ENCODE measurements at regions not wholly inside any gene's neighbourhood (a gene's known extent, or its start where the extent isn't known, plus 50 kb on each side); places are given as distances from the start of the nearest gene placed in this dataset.

- TF ChIP-seq EP300 (IDR thresholded peaks at IDR 0.05) = no peak
- TF ChIP-seq CTCF (IDR thresholded peaks at IDR 0.05) = no peak
- TF ChIP-seq POLR2A (IDR thresholded peaks at IDR 0.05) = no peak
Observed at GRCh38 chr15:92291900-92292299, 101.8 kb upstream of the ST8SIA2 start.

GRCh38 chr15:92294759-92295158 is 98.9 kb upstream of the ST8SIA2 start:
- Histone ChIP-seq H3K27me3 (peaks cover 0 to 10% of the 10 kb centered on the region in 2 donors), H3K27ac (no peak overlapping the region), H3K4me1 (no peaks in the 10 kb centered on the region), H3K36me3 (no peaks in the 10 kb centered on the region), H3K9me3 (no peaks in the 10 kb centered on the region), H3K4me3 (no peak overlapping the region)
- no peak for DNase-seq (ENCODE audit: low spot score in 2 of 2)
- 62% methylated on average over 5 of the region's 5 CpGs for WGBS, 2 donors
- TF ChIP-seq POLR2A (IDR thresholded peaks at IDR 0.05) (no peak), EP300 (IDR thresholded peaks at IDR 0.05) (no peak), CTCF (IDR thresholded peaks at IDR 0.05) (no peak)

More at GRCh38 chr15:92291900-92292299, 101.8 kb upstream of the ST8SIA2 start:
- no peaks in the 10 kb centered on the region for H3K9me3 ChIP-seq
- H3K4me3 ChIP-seq = no peak overlapping the region
- peaks cover 0 to 10% of the 10 kb centered on the region in 2 donors for H3K27me3 ChIP-seq
- no peaks in the 10 kb centered on the region for H3K36me3 ChIP-seq
- WGBS, 2 donors = 52 to 62% methylated on average over 4 of the region's 4 CpGs
- no peak for DNase-seq (ENCODE audit: low spot score in 2 of 2)
- H3K27ac ChIP-seq = no peak overlapping the region
- no peaks in the 10 kb centered on the region for H3K4me1 ChIP-seq

GRCh38 chr15:92304223-92304975 is 89.3 kb upstream of the ST8SIA2 start:
- no peak overlapping the region for H3K27ac ChIP-seq
- no peak for TF ChIP-seq CTCF (IDR thresholded peaks at IDR 0.05)
- TF ChIP-seq EP300 (IDR thresholded peaks at IDR 0.05) = no peak
- no peak for TF ChIP-seq POLR2A (IDR thresholded peaks at IDR 0.05)
- no peaks in the 10 kb centered on the region for H3K9me3 ChIP-seq
- no peaks in the 10 kb centered on the region for H3K36me3 ChIP-seq
- 44 to 57% methylated on average over 12 of the region's 12 CpGs for WGBS, 2 donors
- no peaks in the 10 kb centered on the region for H3K4me1 ChIP-seq
- peaks cover 0 to 11% of the 10 kb centered on the region in 2 donors for H3K27me3 ChIP-seq
- no peak overlapping the region for H3K4me3 ChIP-seq
- no peak for DNase-seq (ENCODE audit: low spot score in 2 of 2)

- H3K27ac ChIP-seq = no peak overlapping the region
- no peak for DNase-seq (ENCODE audit: low spot score in 2 of 2)
- TF ChIP-seq CTCF (IDR thresholded peaks at IDR 0.05) = no peak
- TF ChIP-seq EP300 (IDR thresholded peaks at IDR 0.05) = no peak
- TF ChIP-seq POLR2A (IDR thresholded peaks at IDR 0.05) = no peak
- H3K36me3 ChIP-seq = no peaks in the 10 kb centered on the region
- WGBS, 2 donors = 54 to 60% methylated on average over 2 of the region's 2 CpGs
- H3K4me1 ChIP-seq = no peaks in the 10 kb centered on the region
- no peaks in the 10 kb centered on the region for H3K9me3 ChIP-seq
- H3K4me3 ChIP-seq = no peak overlapping the region
- H3K27me3 ChIP-seq = peaks cover 0 to 11% of the 10 kb centered on the region in 2 donors
Observed at GRCh38 chr15:92305343-92305742, 88.3 kb upstream of the ST8SIA2 start.

- 14 to 16% methylated on average over 4 of the region's 4 CpGs for WGBS, 2 donors
- H3K4me3 ChIP-seq = no peak overlapping the region
- H3K27me3 ChIP-seq = peaks cover 0 to 11% of the 10 kb centered on the region in 2 donors
- H3K4me1 ChIP-seq = no peaks in the 10 kb centered on the region
- TF ChIP-seq EP300 (IDR thresholded peaks at IDR 0.05) = no peak
- TF ChIP-seq CTCF (IDR thresholded peaks at IDR 0.05) = no peak
- no peak for TF ChIP-seq POLR2A (IDR thresholded peaks at IDR 0.05)
- H3K27ac ChIP-seq = no peak overlapping the region
- no peak for DNase-seq (ENCODE audit: low spot score in 2 of 2)
- H3K36me3 ChIP-seq = no peaks in the 10 kb centered on the region
- H3K9me3 ChIP-seq = no peaks in the 10 kb centered on the region
Observed at GRCh38 chr15:92306663-92307062, 87.0 kb upstream of the ST8SIA2 start.
